NT2/D1 (cell line): ENCODE measurements at regions not wholly inside any gene's neighbourhood (a gene's known extent, or its start where the extent isn't known, plus 50 kb on each side); places are given as distances from the start of the nearest gene placed in this dataset.
"Not testable (repeated sequence)": the region's sequence is repeated elsewhere in the genome, so short reads cannot be mapped to it uniquely, and the experiment has no call there.

Experiments used
- DNase-seq: peaks from one replicate; pipeline ENCODE4 v3.0.0-alpha.2; 2011; ENCODE audit warnings: low read depth, low spot score
- H3K27me3 ChIP-seq: 2 replicates; pipeline ENCODE4 v1.6.0; 2011; ENCODE audit warnings: mild to moderate bottlenecking; ENCODE audit not compliant: insufficient read length, insufficient read depth
- H3K36me3 ChIP-seq: 2 replicates; pipeline ENCODE4 v1.6.1; 2011; ENCODE audit warnings: mild to moderate bottlenecking, low read length, mixed read lengths; ENCODE audit not compliant: insufficient read depth, insufficient read length
- H3K4me1 ChIP-seq: 2 replicates; pipeline ENCODE4 v1.5.1; 2011; ENCODE audit not compliant: insufficient read depth, insufficient read length
- H3K4me3 ChIP-seq: 2 replicates; pipeline ENCODE4 v1.5.1; 2011; ENCODE audit warnings: low read depth; ENCODE audit not compliant: insufficient read length
- H3K9ac ChIP-seq: 2 replicates; pipeline ENCODE4 v1.6.0; 2011; ENCODE audit warnings: low read depth; ENCODE audit not compliant: insufficient read length
- H3K9me3 ChIP-seq: 2 replicates; pipeline ENCODE4 v1.5.1; 2011; ENCODE audit warnings: mild to moderate bottlenecking, low read length; ENCODE audit not compliant: insufficient read depth
- SUZ12 ChIP-seq: IDR thresholded peaks from 2 replicates; pipeline ENCODE4 v1.6.1; 2011; ENCODE audit not compliant: insufficient read length, insufficient read depth; ENCODE audit errors: extremely low read depth
- YY1 ChIP-seq: IDR thresholded peaks from 2 replicates; pipeline ENCODE4 v1.6.1; 2011; ENCODE audit not compliant: insufficient read length, insufficient read depth
- ZNF274 ChIP-seq: IDR thresholded peaks from 2 replicates; pipeline ENCODE4 v1.6.1; 2011; ENCODE audit warnings: mild to moderate bottlenecking, low read depth, low read length

DNA sequence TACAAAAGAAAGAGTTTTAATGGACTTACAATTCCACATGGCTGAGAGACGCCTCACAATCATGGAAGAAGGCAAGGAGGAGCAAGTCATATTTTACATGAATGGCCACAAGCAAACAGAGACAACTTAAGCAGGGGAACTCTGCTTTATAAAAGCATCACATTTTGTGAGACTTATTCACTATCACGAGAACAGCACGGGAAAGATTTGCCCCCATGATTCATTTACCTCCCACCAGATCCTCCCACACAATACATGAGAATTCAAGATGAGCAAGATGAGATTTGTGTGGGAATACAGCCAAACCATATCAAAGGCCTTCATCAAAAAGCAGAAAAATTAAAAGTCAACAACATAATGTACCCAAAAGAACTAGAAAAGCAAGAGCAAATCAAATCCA lies 111.0 kb upstream of the RPRM start:
- Histone ChIP-seq H3K27me3 (no peaks in the 10 kb centered on the region), H3K9ac (no peak overlapping the region), H3K36me3 (peaks cover 6% of the 10 kb centered on the region), H3K4me3 (no peak overlapping the region), H3K9me3 (peaks cover 54% of the 10 kb centered on the region), H3K4me1 (no peaks in the 10 kb centered on the region)
- TF ChIP-seq ZNF274, result no peak
- TF ChIP-seq SUZ12, result no peak
- TF ChIP-seq YY1, result no peak
- DNase-seq, result no peak

DNA sequence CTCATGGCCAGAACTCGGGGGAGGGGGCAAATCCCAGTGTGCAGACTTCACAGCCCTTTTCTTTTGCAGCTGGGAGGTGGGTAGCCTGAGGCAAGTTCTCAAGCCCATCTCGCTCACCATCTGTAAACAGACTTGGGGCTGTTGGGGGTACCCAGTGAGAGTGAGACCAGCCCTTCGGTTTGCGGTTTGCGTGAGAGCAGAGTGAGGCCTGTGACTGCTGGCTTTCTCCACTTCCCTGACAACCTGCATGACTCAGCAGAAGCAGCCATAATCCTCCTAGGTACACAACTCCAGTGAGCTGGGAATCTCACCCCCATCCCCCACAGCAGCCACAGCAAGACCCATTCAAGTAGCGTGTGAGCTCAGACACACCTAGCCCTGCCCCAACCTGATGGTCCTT lies 114.5 kb upstream of the RPRM start:
- peak; percentile 18 for TF ChIP-seq YY1
- peak; percentile 28 for DNase-seq
- Histone ChIP-seq H3K9me3 (peaks cover 24% of the 10 kb centered on the region), H3K4me3 (peak overlapping the region; percentile 86), H3K9ac (peak overlapping the region; percentile 88)
- H3K4me1 ChIP-seq, H3K36me3 ChIP-seq, H3K27me3 ChIP-seq: not testable (repeated sequence)

DNA sequence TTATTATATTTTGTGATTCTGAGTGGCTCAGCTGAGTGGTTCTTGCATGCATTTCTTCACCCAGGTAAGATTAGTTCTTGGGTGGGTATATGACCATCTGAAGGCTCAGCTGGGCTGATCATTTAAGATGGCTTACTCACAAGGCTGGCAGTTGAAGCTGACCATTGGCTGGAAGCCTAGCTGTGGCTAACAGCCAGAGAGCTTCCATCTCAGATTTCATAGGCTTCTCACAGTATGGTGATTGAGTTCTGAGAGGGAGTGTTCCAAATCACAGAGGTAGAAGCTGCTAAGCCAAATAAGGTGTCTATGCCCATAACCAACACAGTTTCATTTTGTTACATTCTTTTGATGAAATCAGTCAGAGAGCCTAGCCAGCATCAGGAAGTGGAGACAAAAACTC lies 117.4 kb upstream of the RPRM start:
- H3K9ac ChIP-seq, result no peak overlapping the region
- no peaks in the 10 kb centered on the region for H3K27me3 ChIP-seq
- DNase-seq, result no peak
- no peaks in the 10 kb centered on the region for H3K4me1 ChIP-seq
- H3K9me3 ChIP-seq, result no peaks in the 10 kb centered on the region; the same call in 1 of the 2 replicates
- H3K4me3 ChIP-seq, result no peak overlapping the region
- H3K36me3 ChIP-seq, result no peaks in the 10 kb centered on the region
- TF ChIP-seq ZNF274 (no peak), YY1 (no peak), SUZ12 (no peak)

DNA sequence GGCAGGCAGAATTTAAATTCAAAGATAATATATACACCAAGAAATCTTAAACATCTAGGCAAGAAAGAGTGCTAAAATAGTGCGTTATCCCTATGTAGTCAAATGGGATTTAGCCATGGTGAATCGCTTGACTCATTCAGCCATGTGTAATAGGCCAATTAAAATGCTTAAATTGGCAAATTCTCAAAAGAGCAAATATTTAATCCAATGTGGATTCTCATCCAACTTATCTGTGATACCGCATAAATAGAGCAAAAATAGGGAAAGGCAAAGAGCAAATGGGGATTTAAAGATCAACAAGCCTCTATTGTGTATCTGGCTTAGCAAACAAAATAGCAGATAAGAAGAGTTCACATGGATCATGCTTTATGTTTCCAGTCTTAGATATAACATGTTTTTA lies 123.2 kb upstream of the RPRM start:
- no peaks in the 10 kb centered on the region for H3K9me3 ChIP-seq
- no peak for DNase-seq
- H3K36me3 ChIP-seq, result no peaks in the 10 kb centered on the region
- no peak for TF ChIP-seq YY1
- no peak for TF ChIP-seq ZNF274
- TF ChIP-seq SUZ12, result no peak
- no peak overlapping the region for H3K9ac ChIP-seq
- H3K4me3 ChIP-seq, result no peak overlapping the region
- no peaks in the 10 kb centered on the region for H3K4me1 ChIP-seq
- no peaks in the 10 kb centered on the region for H3K27me3 ChIP-seq

DNA sequence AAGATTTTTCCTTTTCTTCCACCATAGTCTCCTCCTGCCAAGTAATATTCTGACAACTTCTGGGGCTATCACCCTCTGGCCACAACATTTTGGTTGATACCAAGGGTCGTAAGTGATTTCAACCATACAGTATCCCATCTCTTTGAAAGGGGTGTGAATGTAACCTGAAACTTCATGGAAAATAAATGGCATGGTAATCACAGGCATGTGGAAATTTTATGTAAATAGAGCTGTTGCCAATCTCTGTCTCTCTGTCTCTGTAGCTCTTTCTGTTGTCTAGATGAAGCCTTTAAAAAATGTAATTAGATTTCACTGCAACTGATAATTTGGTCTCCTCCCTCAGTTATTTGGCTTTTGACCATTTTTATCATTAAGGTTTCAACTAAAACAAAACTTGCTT lies 125.6 kb upstream of the RPRM start:
- Histone ChIP-seq H3K9me3 (no peaks in the 10 kb centered on the region), H3K4me1 (no peaks in the 10 kb centered on the region), H3K27me3 (no peaks in the 10 kb centered on the region), H3K9ac (no peak overlapping the region), H3K36me3 (no peaks in the 10 kb centered on the region), H3K4me3 (no peak overlapping the region)
- DNase-seq, result no peak
- TF ChIP-seq ZNF274 (no peak), YY1 (no peak), SUZ12 (no peak)

DNA sequence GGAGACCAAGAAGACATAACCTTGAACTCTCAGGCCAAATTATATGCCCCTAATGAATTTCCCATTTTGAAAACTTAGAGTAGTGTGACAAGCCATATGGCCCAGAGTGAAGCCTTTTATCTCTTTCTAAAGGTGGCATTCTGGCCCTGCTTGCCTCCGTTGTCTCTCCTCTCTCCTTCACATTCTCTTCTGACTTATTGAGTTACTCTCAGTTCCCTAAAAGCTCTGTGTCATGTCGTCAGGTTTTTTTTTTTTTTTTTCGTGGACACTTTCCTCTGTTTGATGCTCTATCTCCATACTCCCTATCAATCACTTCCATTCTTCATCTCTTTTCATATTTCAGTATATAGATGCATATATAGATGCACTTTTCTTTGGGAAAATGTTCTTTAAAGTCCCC lies 128.1 kb upstream of the RPRM start:
- Histone ChIP-seq H3K27me3 (no peaks in the 10 kb centered on the region), H3K4me3 (no peak overlapping the region), H3K9me3 (no peaks in the 10 kb centered on the region), H3K36me3 (no peaks in the 10 kb centered on the region), H3K9ac (no peak overlapping the region), H3K4me1 (no peaks in the 10 kb centered on the region)
- no peak for TF ChIP-seq ZNF274
- no peak for TF ChIP-seq SUZ12
- no peak for TF ChIP-seq YY1
- DNase-seq, result no peak

DNA sequence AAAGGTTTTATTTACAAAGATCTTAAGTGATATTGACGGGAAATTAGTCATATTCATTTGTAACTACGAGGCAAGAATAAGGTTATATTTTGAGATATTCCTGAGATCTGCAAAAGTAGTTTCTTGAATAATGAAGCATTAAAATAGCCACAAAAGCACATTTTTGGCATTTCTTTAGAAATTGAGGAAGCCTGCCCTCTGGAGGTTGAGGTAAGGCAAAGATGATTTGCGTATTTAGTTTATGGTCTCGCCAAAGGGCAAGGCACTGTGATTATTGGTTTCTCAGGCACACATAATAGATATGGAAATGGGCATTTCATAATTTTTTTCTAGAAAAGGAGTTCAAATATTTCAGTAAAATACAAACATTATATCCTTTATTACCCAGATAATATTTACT lies 143.7 kb upstream of the RPRM start:
- no peaks in the 10 kb centered on the region for H3K36me3 ChIP-seq
- H3K4me1 ChIP-seq, result no peaks in the 10 kb centered on the region
- peak; percentile 5 for DNase-seq
- TF ChIP-seq SUZ12, result no peak
- no peak for TF ChIP-seq ZNF274
- no peak for TF ChIP-seq YY1
- no peak overlapping the region for H3K4me3 ChIP-seq
- H3K27me3 ChIP-seq, result no peaks in the 10 kb centered on the region
- H3K9ac ChIP-seq, result no peak overlapping the region
- H3K9me3 ChIP-seq, result peaks cover 4% of the 10 kb centered on the region; the same call in 1 of the 2 replicates

DNA sequence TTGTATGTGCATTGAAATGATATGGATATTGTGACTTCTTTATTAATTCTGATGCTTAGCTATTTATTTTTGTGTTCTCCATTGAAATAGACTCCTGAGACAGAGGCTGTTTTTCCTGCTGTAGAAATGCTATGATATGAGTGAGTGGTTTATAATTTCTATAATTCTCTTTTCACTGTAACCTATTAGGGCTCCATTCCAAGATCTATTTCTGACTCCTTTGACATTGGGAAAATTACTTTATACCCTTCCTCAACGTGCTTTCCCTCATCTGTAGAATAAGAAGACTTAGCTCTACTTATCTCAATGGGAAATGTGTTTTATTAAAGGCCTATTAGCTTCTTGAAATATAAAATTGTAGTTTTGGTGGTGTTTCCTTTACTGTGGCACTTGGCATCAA lies 144.5 kb upstream of the RPRM start:
- Histone ChIP-seq H3K9me3 (peaks cover 4% of the 10 kb centered on the region; the same call in 1 of the 2 replicates), H3K36me3 (no peaks in the 10 kb centered on the region), H3K9ac (no peak overlapping the region), H3K4me3 (no peak overlapping the region), H3K27me3 (no peaks in the 10 kb centered on the region), H3K4me1 (no peaks in the 10 kb centered on the region)
- DNase-seq, result no peak
- no peak for TF ChIP-seq ZNF274
- no peak for TF ChIP-seq SUZ12
- TF ChIP-seq YY1, result no peak
